Cardiac muscle cell (in vitro differentiated cells and primary cell): ENCODE measurements at regions not wholly inside any gene's neighbourhood (a gene's known extent, or its start where the extent isn't known, plus 50 kb on each side); places are given as distances from the start of the nearest gene placed in this dataset.

Source experiments
- DNase-seq, 2 donors: peaks; one replicate each; pipeline versions ENCODE4 v3.0.0 to v3.0.0-alpha.2; 2010 to 2017; ENCODE audit warnings: low read depth in 1 of 2, low spot score in 1 of 2
- H3K27ac ChIP-seq: fragments of 200-600 bp; sonication (generic); 2 replicates; pipeline ENCODE4 v1.5.1; 2016
- H3K27me3 ChIP-seq: fragments of 200-600 bp; sonication (generic); 2 replicates; pipeline ENCODE4 v1.6.0; 2016; ENCODE audit warnings: control low read depth
- H3K36me3 ChIP-seq: fragments of 200-600 bp; sonication (generic); 2 replicates; pipeline ENCODE4 v1.5.1; 2016; ENCODE audit warnings: control low read depth
- H3K4me1 ChIP-seq: fragments of 200-600 bp; sonication (generic); 2 replicates; pipeline ENCODE4 v1.8.1; 2017; ENCODE audit warnings: low read depth, mild to moderate bottlenecking, mixed run types
- H3K4me3 ChIP-seq: fragments of 200-600 bp; sonication (generic); 2 replicates; pipeline ENCODE4 v1.5.1; 2016; ENCODE audit warnings: mild to moderate bottlenecking
- H3K9me3 ChIP-seq: fragments of 200-600 bp; sonication (generic); 2 replicates; pipeline ENCODE4 v1.5.1; 2017; ENCODE audit warnings: low read depth, mild to moderate bottlenecking, control low read depth
- TF ChIP-seq, protein P1 (sequence below): IDR thresholded peaks from 2 replicates; pipeline ENCODE4 v1.5.1; 2012; ENCODE audit warnings: low read depth, mild to moderate bottlenecking, low read length

DNA sequence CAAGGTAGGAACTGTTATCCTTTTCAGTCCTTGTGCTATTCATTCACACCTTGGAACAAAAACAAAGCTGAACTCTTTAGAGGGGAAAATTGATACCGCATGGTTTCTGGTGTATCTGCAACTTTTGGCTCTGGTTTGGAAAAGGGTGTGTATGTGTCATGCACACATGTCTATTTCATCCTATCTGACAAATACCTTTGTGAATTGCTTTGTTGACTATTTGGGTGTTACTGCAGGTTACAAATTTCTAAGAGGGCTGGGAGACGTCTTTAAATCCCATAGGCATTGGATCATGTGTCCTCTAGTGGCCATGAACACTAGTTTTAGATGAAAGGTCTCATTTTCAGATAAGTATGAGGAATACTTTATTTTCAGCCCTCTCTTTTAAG, 59.9 kb upstream of the IFNG-AS1 start:
- H3K27ac ChIP-seq, result peak overlapping the region; percentile 49
- DNase-seq, result no peak

DNA sequence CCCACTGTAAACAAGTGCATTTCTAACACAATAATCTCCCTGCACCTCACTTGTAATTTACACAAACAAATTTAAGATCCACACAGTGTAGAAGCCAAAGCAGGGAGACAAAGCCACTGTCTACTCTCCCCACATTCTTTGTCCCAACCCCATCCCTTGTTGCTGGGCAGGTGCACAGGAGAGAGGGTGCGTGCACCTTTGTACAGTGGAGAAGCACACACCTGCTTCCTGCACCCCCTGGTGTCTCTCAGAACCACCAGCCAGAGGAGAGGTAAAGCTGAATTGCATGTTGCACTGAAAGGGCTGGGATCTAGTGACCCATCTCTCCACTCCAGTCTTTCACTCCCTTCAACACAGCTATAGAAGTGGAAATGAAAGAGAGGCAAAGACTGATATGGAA, 51.4 kb upstream of the IFNG-AS1 start:
- H3K27me3 ChIP-seq, result no peaks in the 10 kb centered on the region
- H3K9me3 ChIP-seq, result no peaks in the 10 kb centered on the region
- no peak overlapping the region for H3K27ac ChIP-seq
- H3K4me3 ChIP-seq, result no peak overlapping the region
- DNase-seq, result no peak
- H3K4me1 ChIP-seq, result peaks cover 27% of the 10 kb centered on the region
- TF ChIP-seq, protein P1, sequence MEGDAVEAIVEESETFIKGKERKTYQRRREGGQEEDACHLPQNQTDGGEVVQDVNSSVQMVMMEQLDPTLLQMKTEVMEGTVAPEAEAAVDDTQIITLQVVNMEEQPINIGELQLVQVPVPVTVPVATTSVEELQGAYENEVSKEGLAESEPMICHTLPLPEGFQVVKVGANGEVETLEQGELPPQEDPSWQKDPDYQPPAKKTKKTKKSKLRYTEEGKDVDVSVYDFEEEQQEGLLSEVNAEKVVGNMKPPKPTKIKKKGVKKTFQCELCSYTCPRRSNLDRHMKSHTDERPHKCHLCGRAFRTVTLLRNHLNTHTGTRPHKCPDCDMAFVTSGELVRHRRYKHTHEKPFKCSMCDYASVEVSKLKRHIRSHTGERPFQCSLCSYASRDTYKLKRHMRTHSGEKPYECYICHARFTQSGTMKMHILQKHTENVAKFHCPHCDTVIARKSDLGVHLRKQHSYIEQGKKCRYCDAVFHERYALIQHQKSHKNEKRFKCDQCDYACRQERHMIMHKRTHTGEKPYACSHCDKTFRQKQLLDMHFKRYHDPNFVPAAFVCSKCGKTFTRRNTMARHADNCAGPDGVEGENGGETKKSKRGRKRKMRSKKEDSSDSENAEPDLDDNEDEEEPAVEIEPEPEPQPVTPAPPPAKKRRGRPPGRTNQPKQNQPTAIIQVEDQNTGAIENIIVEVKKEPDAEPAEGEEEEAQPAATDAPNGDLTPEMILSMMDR, result no peak
- H3K36me3 ChIP-seq, result no peaks in the 10 kb centered on the region

More for the DNA sequence above, 59.9 kb upstream of the IFNG-AS1 start:
- H3K9me3 ChIP-seq, result no peaks in the 10 kb centered on the region
- H3K27me3 ChIP-seq, result no peaks in the 10 kb centered on the region
- TF ChIP-seq, protein P1, result no peak
- H3K4me1 ChIP-seq, result peaks cover 31% of the 10 kb centered on the region
- H3K4me3 ChIP-seq, result no peak overlapping the region
- H3K36me3 ChIP-seq, result no peaks in the 10 kb centered on the region
